RWPE2 (cell line): ENCODE measurements at regions not wholly inside any gene's neighbourhood (a gene's known extent, or its start where the extent isn't known, plus 50 kb on each side); places are given as distances from the start of the nearest gene placed in this dataset.

Source experiments
- ATAC-seq: fragments of 200-7000 bp; cut with Tn5 transposase; 3 replicates; pipeline ENCODE4 v1.9.1; 2021; ENCODE audit warnings: low read depth
- DNase-seq: peaks from one replicate; pipeline ENCODE4 v3.0.0-alpha.2; 2020; ENCODE audit warnings: low spot score
- H3K27ac ChIP-seq: fragments of 450-650 bp; 2 replicates; pipeline ENCODE4 v1.5.1; 2017; ENCODE audit warnings: mild to moderate bottlenecking; ENCODE audit not compliant: poor library complexity, severe bottlenecking
- H3K27me3 ChIP-seq: fragments of 250-450 bp; sonication (Bioruptor Pico); 2 replicates; pipeline ENCODE4 v1.5.1; 2021; ENCODE audit warnings: mild to moderate bottlenecking, moderate library complexity; ENCODE audit not compliant: insufficient read depth, poor library complexity, severe bottlenecking
- H3K36me3 ChIP-seq: fragments of 250-450 bp; sonication (Bioruptor Pico); 2 replicates; pipeline ENCODE4 v1.5.1; 2020; ENCODE audit warnings: low read depth, mild to moderate bottlenecking, moderate library complexity
- H3K4me1 ChIP-seq: fragments of 250-450 bp; sonication (Bioruptor Pico); 2 replicates; pipeline ENCODE4 v1.5.1; 2021; ENCODE audit warnings: mild to moderate bottlenecking, moderate library complexity; ENCODE audit not compliant: insufficient read depth, poor library complexity, severe bottlenecking
- H3K4me3 ChIP-seq: fragments of 250-450 bp; sonication (Bioruptor Pico); 2 replicates; pipeline ENCODE4 v1.5.1; 2021; ENCODE audit warnings: mild to moderate bottlenecking, moderate library complexity; ENCODE audit not compliant: severe bottlenecking
- H3K9me3 ChIP-seq: fragments of 250-450 bp; sonication (Bioruptor Pico); 2 replicates; pipeline ENCODE4 v1.5.1; 2021; ENCODE audit warnings: mild to moderate bottlenecking, moderate library complexity; ENCODE audit not compliant: severe bottlenecking
- CTCF ChIP-seq: fragments of 450-650 bp; IDR thresholded peaks from one replicate; pipeline ENCODE4 v1.5.1; 2017; ENCODE audit warnings: mild to moderate bottlenecking, moderate library complexity; ENCODE audit not compliant: poor library complexity, severe bottlenecking

DNA sequence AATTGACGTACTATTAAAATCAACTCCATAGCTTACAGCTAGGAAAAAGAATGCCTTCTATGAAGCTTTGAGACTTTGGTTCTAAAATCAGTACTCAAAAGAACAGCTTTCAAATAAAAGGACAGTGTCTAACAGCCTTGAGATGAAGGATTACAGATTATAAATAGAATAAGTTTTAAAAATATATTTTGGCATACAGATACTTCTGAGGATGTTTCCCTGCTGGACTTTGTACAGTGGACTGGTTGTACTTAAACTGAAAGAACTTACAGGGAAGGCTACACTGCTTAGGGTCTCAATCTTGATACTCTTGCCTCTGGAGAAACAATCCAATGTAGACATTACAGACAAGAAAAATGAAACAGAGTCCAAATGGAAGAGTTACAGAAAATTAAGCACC lies 452.7 kb downstream of the CETN3 start:
- H3K9me3 ChIP-seq, result no peaks in the 10 kb centered on the region
- no peak for TF ChIP-seq CTCF
- no peaks in the 10 kb centered on the region for H3K36me3 ChIP-seq
- no peak for DNase-seq
- no peaks in the 10 kb centered on the region for H3K27me3 ChIP-seq
- H3K4me1 ChIP-seq, result no peaks in the 10 kb centered on the region
- H3K27ac ChIP-seq, result no peak overlapping the region
- H3K4me3 ChIP-seq, result no peak overlapping the region
- no peak for ATAC-seq

- no peak overlapping the region for H3K27ac ChIP-seq
- no peaks in the 10 kb centered on the region for H3K27me3 ChIP-seq
- no peak overlapping the region for H3K4me3 ChIP-seq
- H3K9me3 ChIP-seq, result no peaks in the 10 kb centered on the region
- TF ChIP-seq CTCF, result no peak
- no peak for DNase-seq
- ATAC-seq, result no peak
- H3K36me3 ChIP-seq, result no peaks in the 10 kb centered on the region
- no peaks in the 10 kb centered on the region for H3K4me1 ChIP-seq
Observed at GRCh38 chr5:89954916-89955315, 454.6 kb downstream of the CETN3 start.

GRCh38 chr5:89951876-89952275 lies 457.7 kb downstream of the CETN3 start:
- DNase-seq (no peak), ATAC-seq (no peak)
- H3K4me1 ChIP-seq, result no peaks in the 10 kb centered on the region
- TF ChIP-seq CTCF, result no peak
- no peaks in the 10 kb centered on the region for H3K36me3 ChIP-seq
- no peaks in the 10 kb centered on the region for H3K9me3 ChIP-seq
- no peak overlapping the region for H3K4me3 ChIP-seq
- H3K27me3 ChIP-seq, result peaks cover 7% of the 10 kb centered on the region
- no peak overlapping the region for H3K27ac ChIP-seq

DNA sequence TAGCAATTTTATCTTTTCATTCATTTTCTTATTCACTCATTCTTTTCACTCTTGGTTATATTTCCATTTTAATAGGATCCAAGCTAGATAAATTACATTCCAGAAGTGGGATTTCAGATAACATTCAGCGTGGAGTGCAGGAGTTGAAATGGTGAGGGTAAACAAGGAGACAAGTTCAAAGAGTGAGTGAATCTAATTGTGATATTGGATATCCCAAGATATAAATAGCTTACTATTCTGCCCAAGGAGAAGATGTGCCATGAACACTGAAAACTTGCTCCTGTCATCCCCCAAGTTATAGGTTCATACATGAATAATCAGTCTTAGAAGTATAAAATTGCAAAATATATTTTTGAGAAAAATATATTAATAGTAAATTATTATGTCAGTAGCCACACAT lies 459.3 kb downstream of the CETN3 start:
- H3K27me3 ChIP-seq, result peaks cover 7% of the 10 kb centered on the region
- H3K9me3 ChIP-seq, result no peaks in the 10 kb centered on the region
- ATAC-seq (no peak), DNase-seq (no peak)
- TF ChIP-seq CTCF, result no peak
- no peaks in the 10 kb centered on the region for H3K36me3 ChIP-seq
- H3K4me3 ChIP-seq, result no peak overlapping the region
- H3K4me1 ChIP-seq, result no peaks in the 10 kb centered on the region
- no peak overlapping the region for H3K27ac ChIP-seq

- H3K9me3 ChIP-seq, result no peaks in the 10 kb centered on the region
- no peak for ATAC-seq
Observed at GRCh38 chr5:89948977-89949376, 460.6 kb downstream of the CETN3 start.

More at GRCh38 chr5:89948977-89949376, 460.6 kb downstream of the CETN3 start:
- Histone ChIP-seq H3K4me3 (no peak overlapping the region), H3K27ac (no peak overlapping the region), H3K36me3 (no peaks in the 10 kb centered on the region), H3K27me3 (peaks cover 7% of the 10 kb centered on the region), H3K4me1 (no peaks in the 10 kb centered on the region)
- DNase-seq, result no peak
- TF ChIP-seq CTCF, result no peak
